GM19023 (cell line): ENCODE measurements at regions not wholly inside any gene's neighbourhood (a gene's known extent, or its start where the extent isn't known, plus 50 kb on each side); places are given as distances from the start of the nearest gene placed in this dataset.

Source experiments
- ATAC-seq: cut with Tn5 transposase; IDR thresholded peaks from one replicate; pipeline ENCODE4 v1.9.1; 2021; ENCODE audit warnings: mild to moderate bottlenecking, moderate library complexity; ENCODE audit not compliant: unreplicated experiment

DNA sequence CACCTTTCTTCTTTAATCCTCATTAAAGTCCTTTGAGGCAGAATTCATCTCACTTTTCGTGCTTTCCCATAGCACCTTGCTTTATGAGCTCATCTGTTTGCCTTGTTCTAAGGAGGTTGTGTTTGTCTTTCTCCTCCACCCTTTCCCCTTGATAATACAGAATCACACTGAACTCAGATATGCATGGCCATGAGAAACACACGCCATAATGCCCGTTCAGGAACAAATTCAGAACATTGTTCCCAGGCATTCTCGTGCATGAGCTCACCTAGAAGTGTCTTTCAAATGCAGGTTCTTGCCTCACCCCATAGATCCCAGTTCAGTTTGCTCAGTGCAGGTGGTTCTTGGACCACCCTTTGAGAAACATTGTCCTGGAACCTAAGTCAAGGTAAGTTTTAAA is 71.1 kb downstream of the TMEM114 start:
- ATAC-seq: no peak

DNA sequence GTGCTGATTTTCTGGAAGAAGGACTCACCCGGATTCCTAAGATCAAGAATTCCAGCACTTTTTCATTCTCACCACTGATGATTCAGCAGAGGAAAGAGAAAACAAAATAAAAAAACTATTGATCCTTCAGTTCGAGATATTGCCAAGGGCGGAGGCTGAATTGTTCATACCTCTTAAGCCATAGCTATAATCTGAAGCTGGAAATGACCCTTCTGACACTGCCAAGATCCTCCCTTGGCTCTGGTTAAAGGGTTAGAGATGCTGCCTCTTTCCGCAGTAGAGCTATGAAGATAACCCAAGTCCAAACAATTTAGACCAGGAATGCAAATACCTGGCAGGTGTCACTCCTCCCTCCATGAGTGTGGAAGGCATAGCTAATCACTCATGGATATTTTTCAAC is 73.0 kb downstream of the TMEM114 start:
- ATAC-seq: no peak

DNA sequence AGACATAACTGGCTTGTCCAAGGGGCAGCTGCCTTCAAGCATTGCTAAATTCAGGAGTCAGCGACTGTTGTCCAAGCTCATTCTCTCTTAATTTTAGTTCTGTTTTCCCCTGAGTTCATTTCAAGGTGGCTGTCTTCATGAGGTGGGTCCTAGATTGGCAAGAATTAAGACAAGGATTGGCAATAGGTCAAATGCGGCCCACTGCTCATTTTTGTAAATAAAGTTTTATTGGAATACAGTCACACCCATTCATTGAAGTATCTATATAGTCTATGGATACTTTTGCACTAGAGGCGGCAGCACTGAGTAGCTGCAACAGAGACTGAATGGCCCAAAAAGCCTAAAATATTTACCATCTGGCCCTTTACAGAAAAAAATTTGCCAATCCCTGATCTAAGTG is 73.8 kb downstream of the TMEM114 start:
- no peak for ATAC-seq

DNA sequence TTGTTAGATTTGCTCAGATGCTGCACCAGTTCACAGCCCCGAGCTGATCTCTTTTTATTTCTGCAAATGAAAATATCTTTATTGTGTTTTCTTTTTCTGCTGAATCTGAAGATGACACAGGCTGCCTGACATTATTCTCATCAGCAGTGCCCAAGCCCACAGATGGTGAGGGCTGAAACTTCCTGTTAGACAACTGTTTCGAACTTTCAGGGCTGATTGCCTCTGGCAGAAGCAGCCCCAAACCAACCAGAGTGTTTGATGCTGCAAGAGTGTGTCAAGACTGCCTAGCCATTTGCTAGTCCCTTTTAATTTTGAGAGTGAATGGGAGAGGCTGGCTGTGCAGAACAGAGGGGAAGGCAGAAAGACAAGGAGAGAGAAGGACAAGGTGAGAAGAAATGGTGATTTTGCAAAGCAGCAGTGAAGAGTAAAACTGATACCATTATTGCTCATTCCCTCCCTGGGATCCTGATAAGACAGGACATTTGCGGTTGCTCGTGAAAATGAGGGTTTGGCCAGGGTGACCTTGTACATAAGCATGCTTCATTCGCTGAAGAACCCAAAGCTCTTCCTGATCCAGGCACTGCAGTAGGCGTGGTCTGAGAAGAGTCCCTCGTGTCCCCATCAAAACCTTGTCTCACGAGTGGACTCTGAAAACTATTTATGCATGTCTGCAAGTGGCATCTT is 77.2 kb downstream of the TMEM114 start:
- ATAC-seq: no peak

DNA sequence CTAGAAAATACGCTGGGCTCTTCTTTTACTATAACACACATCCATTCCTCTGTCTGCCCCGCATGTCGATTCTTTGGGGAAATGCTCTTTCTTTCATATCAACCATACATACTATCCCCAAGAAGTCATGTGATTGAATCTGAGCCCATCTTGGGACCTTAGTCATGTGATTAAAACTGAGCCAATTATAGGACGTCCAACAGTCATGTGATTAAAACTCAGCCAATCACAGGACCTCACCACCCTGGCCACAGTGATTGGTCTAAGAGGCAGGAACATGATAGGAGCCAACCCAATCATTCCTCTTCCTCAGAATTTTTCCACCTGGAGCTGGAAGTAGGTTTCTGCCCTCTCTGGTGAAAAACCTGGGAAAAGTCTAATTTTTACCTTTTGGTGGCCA is 78.8 kb downstream of the TMEM114 start:
- ATAC-seq: no peak

DNA sequence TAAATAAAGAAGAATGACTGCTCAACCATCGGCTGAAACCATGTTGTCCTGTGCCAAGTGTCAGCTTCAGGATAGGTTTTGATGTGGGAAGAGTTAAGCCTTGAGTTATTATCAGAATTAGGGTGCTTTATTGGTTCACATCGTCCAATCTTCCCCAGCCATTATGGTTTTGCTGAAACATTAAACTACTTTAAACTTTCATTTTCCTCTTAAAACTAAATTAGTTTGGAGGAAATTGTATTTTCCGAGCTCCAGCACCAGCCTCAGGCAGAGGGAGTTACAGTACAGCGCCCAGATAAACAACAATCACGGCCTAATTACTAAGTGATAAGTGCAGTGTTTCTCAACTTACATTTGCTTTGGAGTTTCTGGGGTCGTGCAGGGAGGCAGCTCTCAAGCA is 80.2 kb downstream of the TMEM114 start:
- no peak for ATAC-seq

DNA sequence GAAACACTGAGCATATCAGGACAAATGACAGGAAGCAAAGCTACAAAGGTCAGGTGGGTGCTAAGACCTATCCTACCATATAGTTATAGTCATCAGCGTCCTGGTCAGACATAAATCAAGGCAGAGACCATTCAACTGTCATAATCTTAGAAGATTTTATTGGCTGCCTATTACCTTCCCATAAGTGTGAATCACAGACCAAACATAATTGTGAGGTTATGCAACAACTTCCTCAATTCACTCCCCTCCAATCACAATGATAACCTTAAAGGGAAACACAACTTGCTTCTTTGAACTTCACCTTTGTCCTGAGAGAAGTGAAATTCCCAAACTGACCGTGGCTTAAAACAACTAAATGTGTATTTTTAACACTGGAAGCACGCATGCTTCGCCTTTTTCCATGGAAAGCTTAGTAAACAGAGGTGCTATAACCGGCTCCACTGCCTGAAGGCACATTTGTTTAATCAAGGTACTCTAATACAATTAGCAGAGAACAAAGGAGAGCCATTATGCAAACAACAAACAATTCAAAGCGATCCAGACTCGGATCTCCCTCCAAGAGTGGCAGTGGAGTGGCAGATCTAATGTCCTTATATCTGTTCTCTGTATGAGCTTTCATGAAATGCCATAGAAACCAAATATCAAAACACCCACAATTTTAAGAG is 84.9 kb downstream of the TMEM114 start:
- ATAC-seq: no peak

GRCh38 chr16:8502446-8502845 is 87.9 kb downstream of the TMEM114 start:
- no peak for ATAC-seq

DNA sequence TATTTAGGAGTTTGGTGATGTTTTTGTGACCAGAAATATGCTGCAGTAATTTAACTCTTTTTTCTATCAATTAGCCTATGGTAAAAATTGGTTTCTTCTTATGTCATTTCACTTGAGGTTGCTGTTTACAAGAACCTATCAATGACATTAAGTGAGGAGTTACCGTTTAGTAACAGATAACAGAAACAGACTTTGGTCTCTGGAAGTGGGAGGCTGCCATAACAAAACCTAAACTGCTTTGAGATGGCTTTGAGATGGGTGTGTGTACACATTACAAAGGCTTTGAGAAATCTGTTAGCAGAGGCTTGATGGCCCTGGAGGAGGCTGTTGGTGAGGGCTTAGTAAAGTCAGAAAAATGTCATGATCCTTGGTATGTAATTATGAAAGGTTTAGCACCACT is 90.0 kb downstream of the TMEM114 start:
- no peak for ATAC-seq

DNA sequence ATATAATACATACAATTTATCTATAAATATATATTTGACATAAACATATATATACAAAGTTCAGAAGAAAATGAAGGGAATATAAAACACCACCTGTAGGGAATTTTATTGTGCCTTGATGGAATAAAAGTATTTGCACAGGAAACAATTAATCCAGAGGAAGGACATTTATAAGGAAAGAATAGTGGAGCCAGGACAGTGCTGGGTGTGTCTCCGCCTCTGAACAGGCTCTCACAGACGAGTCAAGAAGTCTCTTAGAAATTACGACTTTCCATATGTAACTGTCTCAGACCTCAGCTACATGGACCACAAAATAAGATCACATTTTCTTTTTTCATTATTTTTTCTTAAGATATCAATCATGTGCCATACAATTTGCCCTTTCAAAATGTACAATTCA is 93.9 kb downstream of the TMEM114 start:
- no peak for ATAC-seq

DNA sequence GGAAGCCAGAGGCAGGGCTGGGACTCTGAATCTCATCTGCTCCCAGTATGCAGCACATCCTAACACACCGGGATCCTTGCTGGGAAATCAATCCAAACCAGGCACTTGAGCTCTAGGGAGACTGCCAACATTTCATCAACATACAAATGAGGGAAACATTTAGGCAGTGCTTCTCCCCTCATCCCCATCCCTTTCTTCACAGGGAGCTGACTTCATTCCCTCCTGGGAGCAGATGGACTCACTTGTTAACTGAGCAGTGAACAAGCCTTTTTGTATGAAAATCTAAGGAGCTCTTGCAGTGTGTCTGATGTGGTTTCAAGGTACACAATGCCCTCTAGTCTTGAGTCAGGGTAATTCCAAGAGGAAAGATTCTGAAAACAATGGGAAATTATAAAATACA is 96.3 kb downstream of the TMEM114 start:
- no peak for ATAC-seq

DNA sequence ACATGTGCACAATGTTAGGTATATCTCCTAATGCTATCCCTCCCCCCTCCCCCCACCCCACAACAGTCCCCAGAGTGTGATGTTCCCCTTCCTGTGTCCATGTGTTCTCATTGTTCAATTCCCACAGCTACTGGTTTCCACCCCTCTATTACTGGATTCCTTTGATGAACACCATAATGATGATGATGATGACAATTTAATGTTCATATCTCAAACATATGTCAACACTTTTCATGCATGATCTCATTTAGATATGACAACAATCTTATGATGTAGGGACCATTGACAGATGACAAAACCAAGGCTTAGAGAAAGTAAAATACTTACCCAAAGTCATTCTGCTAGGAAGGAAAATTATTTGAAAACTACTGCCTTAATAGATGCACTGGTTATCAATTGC is 97.6 kb downstream of the TMEM114 start:
- ATAC-seq: no peak

GRCh38 chr16:8489580-8489979 is 100.7 kb downstream of the TMEM114 start:
- no peak for ATAC-seq

DNA sequence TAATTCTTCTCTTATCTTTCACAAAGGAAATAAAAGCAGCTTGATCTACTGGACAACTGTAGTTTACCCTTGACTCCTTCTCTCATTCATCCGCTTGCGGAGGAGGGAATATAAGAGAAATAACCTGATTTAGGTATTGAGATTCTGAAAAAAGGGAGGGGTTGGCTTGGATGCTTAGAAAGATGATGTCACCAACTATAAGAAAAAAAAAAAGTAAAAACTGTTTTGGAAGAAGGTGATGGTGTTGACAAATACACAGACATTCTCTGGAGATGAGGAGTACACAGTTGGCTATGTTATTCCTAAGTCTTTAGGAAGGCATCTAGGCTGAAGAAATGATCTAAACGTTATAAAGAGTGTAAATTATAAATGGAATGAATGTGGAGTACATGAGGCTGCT is 103.3 kb downstream of the TMEM114 start:
- no peak for ATAC-seq

GRCh38 chr16:8483396-8483795 is 106.9 kb downstream of the TMEM114 start:
- ATAC-seq: no peak

GRCh38 chr16:8481810-8482209 is 108.5 kb downstream of the TMEM114 start:
- no peak for ATAC-seq

- ATAC-seq: no peak
Measured at GRCh38 chr16:8476824-8477223, 113.5 kb downstream of the TMEM114 start.

DNA sequence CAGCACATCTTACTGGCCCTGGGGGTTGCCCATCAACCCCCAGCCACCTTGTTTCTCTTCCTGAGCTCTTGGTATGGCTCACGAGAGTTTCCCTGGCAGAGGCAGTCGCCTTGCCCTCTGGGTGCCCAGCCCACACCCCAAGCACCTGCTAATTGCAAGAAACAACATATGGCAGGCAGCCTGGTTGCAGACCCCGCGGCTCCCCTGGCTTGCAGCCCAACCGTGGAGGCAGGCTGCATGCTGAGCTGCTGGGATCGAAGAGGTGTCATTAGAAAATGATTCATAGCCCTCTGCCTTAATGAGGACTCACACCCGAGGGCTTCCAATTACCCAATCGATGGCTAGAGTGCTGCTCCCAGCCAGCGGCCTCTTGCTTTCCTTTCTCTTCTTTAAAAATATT is 115.7 kb downstream of the TMEM114 start:
- no peak for ATAC-seq

- no peak for ATAC-seq
Measured at GRCh38 chr16:8469102-8469778, 121.1 kb downstream of the TMEM114 start.

DNA sequence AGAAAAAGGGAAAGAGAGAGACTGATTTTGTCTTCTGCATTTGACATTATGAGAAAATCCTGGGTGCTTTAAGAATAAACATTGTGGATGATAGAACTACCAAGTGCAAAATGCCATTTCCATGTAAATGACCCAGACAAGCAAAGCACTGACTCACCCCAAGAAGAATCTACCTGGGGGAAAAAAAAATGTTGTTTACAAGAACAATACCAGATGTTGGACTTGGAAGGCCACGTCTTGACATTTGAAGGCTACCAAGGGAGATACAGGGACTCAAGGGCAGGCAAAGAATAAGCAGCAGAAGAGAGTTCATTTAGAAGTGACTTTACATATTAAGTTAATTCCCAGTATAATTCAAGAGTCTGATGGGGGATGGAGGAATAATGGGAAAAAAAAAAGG is 125.3 kb downstream of the TMEM114 start:
- ATAC-seq: no peak

DNA sequence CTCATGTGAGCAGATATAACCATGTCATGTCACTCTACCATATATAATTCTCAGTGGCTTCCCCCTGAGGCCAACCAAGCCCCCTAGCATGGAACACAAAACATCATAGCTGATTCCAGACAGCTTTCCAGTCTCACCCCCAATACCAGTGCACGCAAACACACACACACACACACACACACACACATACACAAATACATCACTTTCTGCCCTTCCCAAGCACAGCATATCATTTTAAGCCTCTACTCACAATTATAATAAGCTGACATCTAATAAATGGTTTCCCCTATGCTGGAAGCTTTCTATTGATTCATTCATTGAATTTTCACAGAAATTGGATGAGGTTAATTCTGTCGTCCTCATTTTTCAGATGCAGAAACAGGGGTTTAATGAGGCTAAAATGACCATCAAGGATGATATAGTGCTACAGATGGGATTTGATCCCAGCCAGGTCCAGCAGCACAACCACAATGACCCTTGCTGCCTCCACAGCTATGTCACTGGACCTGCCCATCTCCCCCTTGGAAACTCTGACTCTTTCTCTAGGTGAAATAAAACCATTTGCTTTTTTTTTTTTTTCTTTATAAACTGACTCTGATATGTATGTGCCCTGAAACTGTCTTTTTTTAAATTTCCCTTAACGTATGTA is 131.1 kb downstream of the TMEM114 start:
- no peak for ATAC-seq
